ENCODE measurements at regions not wholly inside any gene's neighbourhood (a gene's known extent, or its start where the extent isn't known, plus 50 kb on each side); places are given as distances from the start of the nearest gene placed in this dataset.

DNA sequence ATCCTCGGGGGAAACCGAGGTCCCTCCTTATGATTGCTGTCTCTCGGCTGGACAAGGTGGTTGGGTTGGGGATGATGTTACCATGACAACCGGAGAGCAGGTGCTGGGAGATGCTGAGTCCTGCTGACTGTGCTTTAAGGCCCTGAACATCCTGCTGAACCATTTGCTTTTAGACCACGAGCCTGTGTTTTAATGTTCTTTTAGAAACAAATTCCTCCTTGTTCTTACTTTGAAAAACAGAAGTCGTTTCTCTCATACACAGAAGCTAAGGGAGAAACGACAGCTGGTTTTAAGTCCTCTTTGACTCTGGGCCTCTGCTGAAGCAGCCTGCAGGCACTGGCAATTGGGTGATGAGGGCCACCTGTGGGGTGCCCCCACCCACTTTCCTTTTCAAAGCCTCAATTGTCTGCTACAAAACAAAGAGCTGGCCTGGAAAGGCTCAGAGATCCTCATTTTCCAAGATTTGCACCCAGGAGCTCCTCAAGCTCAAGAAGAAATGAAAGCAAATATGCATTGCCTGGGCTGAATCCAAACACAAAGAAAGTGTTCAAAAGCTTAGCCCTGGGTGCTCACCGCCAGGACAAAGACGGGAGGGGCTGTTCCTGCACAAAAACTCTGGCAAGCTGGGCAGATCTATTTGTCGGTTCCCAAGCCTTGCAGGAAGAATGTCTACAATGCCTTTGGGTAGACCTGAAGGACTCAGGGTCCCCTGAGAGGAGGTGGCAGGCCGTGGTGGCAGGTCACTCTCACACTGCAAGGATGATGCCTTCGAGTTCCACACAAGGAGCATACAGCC is 90.0 kb upstream of the CLMN start:
- no peak for DNase-seq

DNA sequence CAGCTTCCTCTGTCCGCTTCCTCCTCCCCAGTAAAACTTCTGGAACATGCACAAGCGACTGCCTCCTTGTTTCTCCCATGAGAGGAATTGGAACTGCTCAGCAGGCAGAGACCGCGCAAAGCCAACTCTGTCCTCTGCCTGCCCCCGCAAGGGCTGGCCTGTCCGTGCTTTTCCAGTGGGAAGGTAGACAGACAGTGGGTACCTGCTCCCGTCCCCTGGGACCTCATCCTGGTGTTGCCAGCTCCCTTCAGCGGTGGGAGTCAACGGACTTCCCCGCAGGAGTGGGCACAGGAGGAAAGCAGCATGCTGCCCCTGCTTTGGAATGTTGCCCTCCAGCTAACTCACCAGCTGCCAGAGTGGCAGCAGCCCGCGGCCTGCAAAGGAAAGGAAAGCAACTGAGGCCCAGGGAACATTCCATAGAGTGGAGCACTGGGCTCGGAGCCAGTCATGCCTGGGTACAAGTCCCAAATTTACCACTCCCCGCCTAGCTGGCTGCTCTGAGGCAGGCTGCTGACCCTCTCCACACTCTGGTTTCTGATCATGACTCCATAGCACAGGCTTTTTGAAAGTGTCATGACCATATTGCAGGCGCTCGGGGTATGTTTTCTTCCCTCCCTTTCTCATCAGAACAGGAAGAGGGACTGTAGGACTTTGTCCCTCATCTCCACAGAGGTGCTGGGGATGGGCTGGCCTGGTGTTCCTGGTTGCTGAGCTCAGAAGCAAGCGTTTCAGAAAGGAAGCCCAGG is 89.2 kb upstream of the CLMN start:
- DNase-seq, result no peak

DNA sequence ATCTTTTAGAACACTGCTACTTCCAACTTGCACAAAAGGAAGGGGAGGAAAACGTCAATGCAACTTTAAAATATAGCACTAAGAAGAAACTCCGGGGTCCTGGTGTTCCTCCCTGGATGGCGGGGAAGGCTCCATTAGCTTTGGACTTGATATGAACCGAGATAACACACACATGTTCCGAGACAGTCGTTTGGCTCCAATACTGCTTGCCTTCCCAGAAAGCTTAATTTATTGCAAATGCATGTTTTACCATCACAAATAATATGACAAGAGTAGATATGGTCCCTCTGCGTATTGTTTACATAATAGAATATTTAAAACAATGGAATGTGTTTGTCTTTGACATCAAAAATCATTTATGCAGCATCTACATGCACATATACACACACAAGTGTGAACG is 87.6 kb upstream of the CLMN start:
- no peak for DNase-seq

GRCh38 chr14:95406756-95407277 is 87.1 kb upstream of the CLMN start:
- DNase-seq, result no peak

- no peak for DNase-seq
Observed at GRCh38 chr14:95404583-95404982, 84.9 kb upstream of the CLMN start.

GRCh38 chr14:95402578-95402977 is 82.9 kb upstream of the CLMN start:
- DNase-seq, result no peak

- DNase-seq, result no peak
Observed at GRCh38 chr14:95402176-95402575, 82.5 kb upstream of the CLMN start.

GRCh38 chr14:95398630-95399547 is 79.2 kb upstream of the CLMN start:
- no peak for DNase-seq

DNA sequence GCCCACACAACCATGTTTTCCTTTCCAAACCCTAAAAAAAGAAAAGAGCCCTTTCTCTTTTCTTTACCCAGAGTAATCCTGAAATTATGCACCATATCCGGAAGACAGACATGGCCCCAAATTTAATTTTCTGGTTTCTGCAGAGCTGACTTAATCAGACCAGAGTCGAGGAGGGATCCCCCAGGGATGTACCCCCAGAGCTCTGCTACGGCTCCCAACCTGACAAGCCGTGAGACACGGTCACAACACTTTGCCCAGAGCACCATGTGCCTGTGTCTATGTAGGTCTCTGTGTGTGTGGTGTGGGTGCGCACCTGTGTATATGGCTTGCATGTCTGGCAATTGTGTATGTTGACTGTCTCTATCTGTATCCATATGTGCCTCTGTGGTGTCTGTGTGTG is 77.6 kb upstream of the CLMN start:
- DNase-seq, result no peak

- no peak for DNase-seq
Observed at GRCh38 chr14:95396221-95396620, 76.5 kb upstream of the CLMN start.

DNA sequence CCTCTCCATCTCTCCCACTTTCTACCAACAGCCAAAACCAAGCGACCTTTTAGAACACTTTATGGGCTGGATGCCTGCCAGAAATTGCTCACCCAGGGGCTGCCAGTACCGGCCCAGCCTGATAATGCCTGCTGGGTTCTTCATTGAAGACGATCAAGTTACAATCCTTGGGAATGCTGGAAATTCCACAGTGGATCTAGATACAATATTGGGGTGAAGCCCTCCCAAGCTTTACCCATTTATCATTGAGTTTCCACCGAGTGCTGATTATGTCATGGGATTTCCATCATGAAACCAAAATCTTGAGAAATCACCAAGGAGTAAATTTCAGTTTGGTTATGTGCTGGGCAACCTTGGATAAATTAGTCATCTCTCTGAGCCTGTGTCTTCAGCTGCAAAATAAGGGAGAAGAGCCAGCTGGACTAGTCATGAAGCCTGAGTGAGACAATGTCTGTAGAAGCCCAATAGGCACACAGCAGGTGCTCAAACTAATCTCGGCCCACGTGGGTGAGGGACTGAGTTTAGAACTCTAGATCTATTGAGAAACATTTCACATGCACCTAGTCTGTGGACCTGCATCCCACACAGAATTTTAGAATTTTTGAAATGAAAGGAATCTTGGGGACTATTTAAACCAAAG is 75.5 kb upstream of the CLMN start:
- no peak for DNase-seq

- DNase-seq, result no peak
Observed at GRCh38 chr14:95394297-95395097, 74.8 kb upstream of the CLMN start.

DNA sequence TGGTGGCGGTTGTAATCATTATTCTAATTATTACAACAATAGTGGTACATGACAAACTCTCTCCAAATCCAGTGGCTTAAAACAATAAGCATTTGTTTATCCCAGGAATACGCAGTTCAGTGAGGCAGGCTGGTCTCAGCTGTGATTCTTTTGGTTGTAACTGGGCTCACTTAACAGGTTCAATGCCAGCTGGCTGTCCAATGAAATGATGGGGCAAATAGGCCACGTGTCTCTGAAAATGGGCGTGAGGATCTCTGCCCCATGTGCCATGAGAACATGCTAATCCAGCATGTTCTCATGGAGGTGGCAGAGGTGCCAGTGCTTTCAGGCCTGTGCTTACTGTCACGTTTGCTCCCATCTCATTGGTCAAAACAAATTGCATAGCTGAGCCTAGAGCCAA is 73.1 kb upstream of the CLMN start:
- no peak for DNase-seq

DNA sequence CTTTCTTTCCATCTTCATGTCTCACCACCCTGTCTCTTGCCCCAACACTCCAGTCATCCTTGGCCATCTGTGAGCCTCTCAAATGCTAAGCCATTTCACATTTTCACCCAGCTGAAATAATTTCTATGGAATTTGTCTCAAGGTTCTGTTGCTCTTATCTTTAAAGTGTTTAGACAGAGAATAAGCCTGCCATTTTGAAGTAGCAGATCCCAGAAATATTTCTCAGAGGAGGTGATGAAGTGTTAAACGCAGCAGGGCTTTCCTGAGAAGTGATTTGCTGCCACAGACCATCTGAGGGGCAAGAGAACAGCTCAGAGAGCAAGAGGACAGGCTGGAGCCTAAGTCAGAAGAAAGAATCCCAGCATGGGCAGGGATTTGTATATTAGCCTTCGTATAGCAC is 71.6 kb upstream of the CLMN start:
- no peak for DNase-seq

GRCh38 chr14:95389471-95390011 is 69.8 kb upstream of the CLMN start:
- no peak for DNase-seq

- DNase-seq, result no peak
Observed at GRCh38 chr14:95388699-95389098, 69.0 kb upstream of the CLMN start.

- no peak for DNase-seq
Observed at GRCh38 chr14:95387826-95388445, 68.2 kb upstream of the CLMN start.

- no peak for DNase-seq
Observed at GRCh38 chr14:95386536-95387095, 66.9 kb upstream of the CLMN start.

- no peak for DNase-seq
Observed at GRCh38 chr14:95385701-95386100, 66.0 kb upstream of the CLMN start.

- DNase-seq, result no peak
Observed at GRCh38 chr14:95382747-95383146, 63.0 kb upstream of the CLMN start.

DNA sequence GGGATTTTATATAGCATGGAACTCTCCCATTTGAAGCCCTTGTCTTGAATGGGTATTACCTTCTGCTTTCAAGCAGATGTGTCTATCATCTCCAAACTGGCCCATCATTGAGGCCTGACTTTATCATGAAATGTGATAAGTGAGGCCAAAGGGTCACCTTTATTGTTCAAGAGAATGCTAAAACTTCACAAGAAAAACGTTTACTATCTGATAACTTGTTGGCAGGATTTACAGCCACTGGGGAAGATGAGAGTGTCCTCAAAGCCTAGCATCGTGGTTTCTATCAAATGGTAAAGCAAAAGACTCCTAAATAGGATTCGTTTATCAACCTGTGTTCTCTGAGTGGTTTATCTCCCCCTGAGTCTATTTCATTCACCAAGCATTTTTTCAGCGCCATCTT is 62.0 kb upstream of the CLMN start:
- DNase-seq, result no peak
